Small intestine (tissue), 7 donors: ENCODE measurements at regions not wholly inside any gene's neighbourhood (a gene's known extent, or its start where the extent isn't known, plus 50 kb on each side); places are given as distances from the start of the nearest gene placed in this dataset.
"Not testable (repeated sequence)": the region's sequence is repeated elsewhere in the genome, so short reads cannot be mapped to it uniquely, and the experiment has no call there.

ENCODE experiments used
- DNase-seq, 2 donors: peaks; one replicate each; pipeline versions ENCODE4 v3.0.0 to v3.0.0-alpha.2; 2013
- FAIRE-seq: peaks from 2 replicates; lab custom pipeline; 2012; peaks lifted over from hg19 to GRCh38; lab: Jason Lieb, UNC
- H3K27ac ChIP-seq, 3 donors: one replicate each; pipeline ENCODE4 v1.5.1; 2013; ENCODE audit warnings: low read length in 2 of 3, mild to moderate bottlenecking in 2 of 3, control low read depth in 1 of 3, inconsistent platforms in 1 of 3, low read depth in 1 of 3, moderate library complexity in 1 of 3
- H3K27me3 ChIP-seq, 3 donors: one replicate each; pipeline ENCODE4 v1.6.1; 2013; ENCODE audit warnings: low read length in 3 of 3, inconsistent platforms in 1 of 3; ENCODE audit not compliant: control insufficient read depth in 3 of 3, insufficient read depth in 3 of 3
- H3K36me3 ChIP-seq, 3 donors: one replicate each; pipeline ENCODE4 v1.6.1; 2013; ENCODE audit warnings: low read length in 3 of 3, inconsistent platforms in 1 of 3, low read depth in 1 of 3, mild to moderate bottlenecking in 1 of 3, moderate library complexity in 1 of 3; ENCODE audit not compliant: control insufficient read depth in 3 of 3, insufficient read depth in 2 of 3
- H3K4me1 ChIP-seq, 3 donors: one replicate each; pipeline ENCODE4 v1.6.1; 2013; ENCODE audit warnings: low read length in 2 of 3, inconsistent platforms in 1 of 3, low read depth in 1 of 3, mild to moderate bottlenecking in 1 of 3, moderate library complexity in 1 of 3; ENCODE audit not compliant: control insufficient read depth in 3 of 3, insufficient read depth in 2 of 3
- H3K4me3 ChIP-seq, 3 donors: one replicate each; pipeline ENCODE4 v1.5.1; 2013; ENCODE audit warnings: low read length in 3 of 3, control low read depth in 1 of 3, inconsistent platforms in 1 of 3, low read depth in 1 of 3, mild to moderate bottlenecking in 1 of 3, moderate library complexity in 1 of 3
- H3K9me3 ChIP-seq, 2 donors: one replicate each; pipeline ENCODE4 v1.6.1; 2013; ENCODE audit warnings: low read depth in 1 of 2, low read length in 1 of 2; ENCODE audit not compliant: control insufficient read depth in 2 of 2, insufficient read depth in 1 of 2
- WGBS, 3 donors: extraction: QIAGEN DNeasy Blood & Tissue Kit; methylation state at CpG; one replicate each; pipeline ENCODE4 v1.1.7; 2013; 5-methylcytosine and 5-hydroxymethylcytosine counted together
- donor health status: healthy with polysubstance abuse.
- donor health status: control.
- donor health status: control.
- donor health status: Bipolar disorder and iron deficiency.
- donor health status: healthy.

GRCh38 chr6:112665815-112666214 lies 318.7 kb downstream of the RFPL4B start:
- DNase-seq (no peak), FAIRE-seq (no peak)
- WGBS, 3 donors = 83 to 87% (median 86%) methylated on average over 1 of the region's 1 CpG
- no peaks in the 10 kb centered on the region for H3K9me3 ChIP-seq
- no peaks in the 10 kb centered on the region for H3K27me3 ChIP-seq
- H3K4me1 ChIP-seq = no peaks in the 10 kb centered on the region
- no peak overlapping the region for H3K4me3 ChIP-seq
- H3K36me3 ChIP-seq = no peaks in the 10 kb centered on the region
- no peak overlapping the region for H3K27ac ChIP-seq

- Histone ChIP-seq H3K4me1 (no peaks in the 10 kb centered on the region), H3K36me3 (no peaks in the 10 kb centered on the region), H3K4me3 (no peak overlapping the region), H3K27ac (no peak overlapping the region), H3K27me3 (no peaks in the 10 kb centered on the region), H3K9me3 (no peaks in the 10 kb centered on the region)
- FAIRE-seq (no peak), DNase-seq (no peak)
These were observed 320.3 kb downstream of the RFPL4B start for GRCh38 chr6:112667427-112667826.

- DNase-seq (no peak), FAIRE-seq (no peak)
- H3K4me3 ChIP-seq = no peak overlapping the region
- H3K4me1 ChIP-seq = no peaks in the 10 kb centered on the region
- H3K27me3 ChIP-seq = no peaks in the 10 kb centered on the region
- no peaks in the 10 kb centered on the region for H3K9me3 ChIP-seq
- no peaks in the 10 kb centered on the region for H3K36me3 ChIP-seq
- no peak overlapping the region for H3K27ac ChIP-seq
These were observed 333.0 kb downstream of the RFPL4B start for GRCh38 chr6:112680091-112680490.

GRCh38 chr6:112682071-112682470 lies 334.9 kb downstream of the RFPL4B start:
- Histone ChIP-seq H3K27me3 (no peaks in the 10 kb centered on the region), H3K9me3 (no peaks in the 10 kb centered on the region), H3K36me3 (no peaks in the 10 kb centered on the region), H3K27ac (no peak overlapping the region), H3K4me1 (no peaks in the 10 kb centered on the region), H3K4me3 (no peak overlapping the region)
- no peak for DNase-seq
- FAIRE-seq = no peak
- 76 to 82% (median 78%) methylated on average over 5 of the region's 5 CpGs for WGBS, 3 donors

- H3K36me3 ChIP-seq = no peaks in the 10 kb centered on the region
- no peaks in the 10 kb centered on the region for H3K27me3 ChIP-seq
- FAIRE-seq (no peak), DNase-seq (no peak)
- no peak overlapping the region for H3K27ac ChIP-seq
- H3K4me3 ChIP-seq = no peak overlapping the region
- H3K9me3 ChIP-seq = no peaks in the 10 kb centered on the region
- no peaks in the 10 kb centered on the region for H3K4me1 ChIP-seq
- 75 to 94% (median 78%) methylated on average over 2 of the region's 2 CpGs for WGBS, 3 donors
These were observed 336.0 kb downstream of the RFPL4B start for GRCh38 chr6:112683106-112683505.

GRCh38 chr6:112683926-112684325 lies 336.8 kb downstream of the RFPL4B start:
- Histone ChIP-seq H3K4me3 (no peak overlapping the region), H3K27me3 (no peaks in the 10 kb centered on the region), H3K36me3 (no peaks in the 10 kb centered on the region), H3K27ac (no peak overlapping the region), H3K4me1 (no peaks in the 10 kb centered on the region), H3K9me3 (no peaks in the 10 kb centered on the region)
- no peak for DNase-seq
- FAIRE-seq = no peak
- 54 to 63% (median 60%) methylated on average over 3 of the region's 3 CpGs for WGBS, 3 donors

- not testable (repeated sequence) for H3K36me3 ChIP-seq, H3K4me3 ChIP-seq, H3K4me1 ChIP-seq, DNase-seq, FAIRE-seq, H3K27ac ChIP-seq, H3K9me3 ChIP-seq, H3K27me3 ChIP-seq
- WGBS, 3 donors = 91 to 95% (median 91%) methylated on average over 15 of the region's 15 CpGs
These were observed 338.5 kb downstream of the RFPL4B start for GRCh38 chr6:112685521-112686220.

GRCh38 chr6:112688487-112689165 lies 341.5 kb downstream of the RFPL4B start:
- DNase-seq = not testable (repeated sequence)
- 69 to 80% (median 78%) methylated on average over 24 of the region's 24 CpGs for WGBS, 3 donors

More at GRCh38 chr6:112688487-112689165, 341.5 kb downstream of the RFPL4B start:
- FAIRE-seq, H3K27ac ChIP-seq, H3K27me3 ChIP-seq, H3K4me3 ChIP-seq, H3K9me3 ChIP-seq, H3K36me3 ChIP-seq, H3K4me1 ChIP-seq: not testable (repeated sequence)
